GM12891 (cell line): ENCODE measurements at regions not wholly inside any gene's neighbourhood (a gene's known extent, or its start where the extent isn't known, plus 50 kb on each side); places are given as distances from the start of the nearest gene placed in this dataset.

Experiments used
- DNase-seq: peaks from one replicate; pipeline ENCODE4 v3.0.0; 2011; ENCODE audit warnings: low spot score; ENCODE audit not compliant: insufficient read length
- FAIRE-seq: peaks from 2 replicates; lab custom pipeline; 2011; peaks lifted over from hg19 to GRCh38; lab: Jason Lieb, UNC
- PAX5 ChIP-seq: IDR thresholded peaks from 2 replicates; pipeline ENCODE4 v1.6.1; 2011; ENCODE audit warnings: low read length, moderate library complexity, mild to moderate bottlenecking; ENCODE audit not compliant: insufficient read depth, severe bottlenecking
- POLR2A ChIP-seq: IDR thresholded peaks from 2 replicates; pipeline ENCODE4 v1.6.1; 2011; ENCODE audit warnings: low read depth, low read length, control low read depth
- POLR2AphosphoS5 ChIP-seq: IDR thresholded peaks from 2 replicates; pipeline ENCODE4 v1.6.1; 2011; ENCODE audit warnings: low read depth, low read length, control low read depth
- POU2F2 ChIP-seq: IDR thresholded peaks from 2 replicates; pipeline ENCODE4 v1.6.1; 2011; ENCODE audit warnings: low read depth, mild to moderate bottlenecking, control low read depth, low read length, moderate library complexity
- SPI1 ChIP-seq: IDR thresholded peaks from 2 replicates; pipeline ENCODE4 v1.6.1; 2011; ENCODE audit warnings: low read depth, low read length, control low read depth
- TAF1 ChIP-seq: IDR thresholded peaks from 2 replicates; pipeline ENCODE4 v1.6.1; 2011; ENCODE audit warnings: low read depth, low read length, control low read depth

DNA sequence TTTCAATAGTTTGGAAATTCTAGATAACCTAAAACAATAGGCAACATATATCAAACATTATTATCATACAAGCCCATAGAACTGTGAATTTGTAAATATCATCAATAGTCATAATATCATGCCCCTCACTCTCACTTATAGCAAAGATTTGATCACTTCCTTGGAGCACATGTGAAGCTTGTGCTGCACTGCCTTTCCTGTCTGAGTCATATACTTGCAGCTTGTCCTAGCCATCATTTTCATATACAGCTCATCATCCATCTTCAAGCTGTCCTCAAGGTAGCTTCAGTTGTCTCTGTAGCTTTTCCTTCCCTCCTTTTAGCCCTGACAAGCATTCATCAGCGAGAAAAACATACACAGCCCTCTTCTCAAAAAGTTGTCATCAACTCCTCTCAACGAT is 746.5 kb upstream of the FOXG1 start:
- DNase-seq, result no peak
- TF ChIP-seq TAF1, result no peak
- no peak for TF ChIP-seq POU2F2
- no peak for TF ChIP-seq POLR2A
- no peak for TF ChIP-seq PAX5
- TF ChIP-seq SPI1, result no peak
- no peak for FAIRE-seq

DNA sequence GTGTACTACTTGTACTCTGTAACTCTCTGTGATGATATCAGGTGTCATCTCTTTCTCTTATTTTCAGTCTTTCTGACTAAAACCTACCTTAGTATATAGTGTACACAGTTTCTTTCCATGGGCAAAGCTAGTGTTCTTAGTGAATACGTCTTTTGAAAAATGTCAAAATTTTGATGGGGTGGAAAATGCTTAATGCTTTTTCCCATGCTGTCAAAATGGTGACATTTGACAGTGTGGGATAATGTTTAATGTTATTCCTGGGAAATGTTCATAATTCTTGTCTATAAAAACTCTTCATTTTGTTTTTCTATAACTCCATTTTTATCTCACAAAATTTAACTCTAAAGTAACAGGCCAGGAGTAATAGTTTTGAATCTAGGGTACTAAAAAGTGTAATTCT is 742.7 kb upstream of the FOXG1 start:
- TF ChIP-seq PAX5, result no peak
- DNase-seq, result no peak
- FAIRE-seq, result no peak

DNA sequence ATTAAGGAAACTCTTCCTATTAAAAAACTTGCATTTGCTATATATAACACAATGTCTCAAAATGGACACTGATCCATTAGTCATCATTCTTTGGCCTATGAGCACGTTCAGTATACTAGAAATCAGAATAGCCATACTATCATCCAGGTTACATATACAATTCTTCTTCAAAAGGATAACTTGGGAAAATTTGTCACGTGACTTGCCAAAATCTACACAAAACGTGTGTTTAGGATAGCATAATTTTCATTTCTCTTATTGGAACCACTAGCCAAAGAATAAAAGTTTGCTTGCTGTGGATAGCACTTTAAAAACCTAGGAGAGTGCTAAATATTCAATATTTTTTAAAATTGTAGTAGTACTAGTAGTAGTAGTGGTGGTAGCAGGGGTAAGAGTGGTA is 714.3 kb upstream of the FOXG1 start:
- FAIRE-seq, result no peak
- TF ChIP-seq POLR2A (no peak), SPI1 (no peak), POLR2AphosphoS5 (no peak), TAF1 (no peak), PAX5 (no peak), POU2F2 (no peak)
- no peak for DNase-seq

DNA sequence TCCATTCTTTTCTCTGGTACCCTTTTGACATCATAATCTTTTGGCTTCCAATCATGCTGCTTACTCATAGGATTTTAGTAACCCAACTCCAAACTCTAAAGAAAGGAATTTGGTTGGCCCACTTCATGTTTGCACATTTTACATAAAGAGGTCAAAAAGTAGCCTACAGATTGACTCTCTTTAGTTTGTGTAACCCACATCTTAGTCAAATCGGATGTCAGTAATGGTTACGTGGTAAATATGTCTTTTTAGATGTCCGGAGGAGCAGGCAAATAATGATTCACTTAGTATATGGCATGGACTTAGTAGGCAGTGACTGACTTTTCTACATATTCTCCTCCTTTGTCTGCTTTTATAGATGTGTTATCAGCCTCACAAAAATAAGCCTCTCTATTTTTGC is 711.6 kb upstream of the FOXG1 start:
- no peak for FAIRE-seq

DNA sequence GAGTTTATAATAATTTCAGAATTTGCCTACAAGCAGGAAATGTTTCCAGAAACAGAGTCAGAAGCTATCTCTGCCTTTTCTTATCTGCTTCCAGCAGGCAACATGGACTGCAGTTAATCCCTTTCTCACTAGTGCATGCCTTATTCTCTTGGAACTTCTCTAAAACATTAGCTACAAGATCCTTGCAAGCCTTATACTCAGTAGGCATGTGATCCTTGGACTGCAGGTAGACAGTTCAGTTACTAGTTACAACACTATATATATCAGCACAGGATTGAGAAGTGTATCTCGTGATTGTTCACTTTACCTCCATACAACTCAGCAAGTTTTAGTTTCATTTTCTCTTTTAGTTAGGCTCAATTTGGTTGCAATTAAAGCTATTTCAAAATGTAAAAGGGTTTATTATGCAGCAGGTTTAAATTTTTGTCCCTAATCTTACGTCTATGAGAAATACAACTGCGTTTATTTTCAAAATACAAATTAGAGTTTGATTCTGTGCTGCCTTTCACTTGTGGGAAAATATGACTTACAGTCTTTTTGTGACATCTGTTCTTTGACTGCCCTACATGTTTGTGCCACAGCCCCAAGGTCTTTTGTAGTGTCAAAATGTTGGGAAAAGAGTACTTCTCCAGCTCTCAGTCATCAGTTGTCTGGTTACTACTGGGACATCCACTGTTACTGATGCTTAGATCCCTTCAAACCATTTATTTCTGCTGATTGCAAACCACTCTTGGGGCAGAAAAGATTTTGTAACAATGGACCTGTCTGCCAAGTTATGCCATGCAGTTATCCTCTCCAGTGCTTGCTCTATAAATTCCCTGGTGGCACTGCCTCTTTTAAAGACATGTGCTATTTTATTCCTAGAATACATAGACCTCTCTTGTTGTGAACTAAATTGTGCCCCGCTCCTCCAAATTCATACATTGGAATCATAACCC is 709.0 kb upstream of the FOXG1 start:
- TF ChIP-seq POU2F2, result no peak
- TF ChIP-seq PAX5, result no peak
- no peak for TF ChIP-seq SPI1
- no peak for TF ChIP-seq POLR2AphosphoS5
- no peak for TF ChIP-seq TAF1
- TF ChIP-seq POLR2A, result no peak
- FAIRE-seq, result no peak
- DNase-seq, result no peak

More for the DNA sequence above, 711.6 kb upstream of the FOXG1 start:
- no peak for DNase-seq
- TF ChIP-seq TAF1 (no peak), SPI1 (no peak), PAX5 (no peak)

DNA sequence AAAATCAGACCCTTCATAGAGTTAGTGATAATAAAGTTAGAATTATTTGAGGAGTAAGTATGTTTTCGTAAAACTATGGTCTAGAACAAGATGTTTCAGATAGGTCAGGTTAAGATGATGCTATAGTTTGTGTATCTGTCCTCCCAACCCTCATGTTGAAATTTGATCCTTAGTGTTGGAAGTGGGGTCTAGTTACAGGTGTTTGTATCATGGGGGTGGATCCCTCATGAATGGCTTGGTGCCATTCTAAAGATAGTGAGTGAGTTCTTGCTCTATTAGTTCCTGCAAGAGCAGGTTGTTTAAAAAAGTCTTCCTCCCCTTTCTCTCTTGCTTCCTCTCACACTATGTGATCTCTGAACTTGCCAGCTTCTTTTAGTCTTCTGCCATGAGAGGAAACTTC is 707.3 kb upstream of the FOXG1 start:
- no peak for FAIRE-seq
- DNase-seq, result no peak
- TF ChIP-seq SPI1 (no peak), TAF1 (no peak), POU2F2 (no peak), POLR2AphosphoS5 (no peak), POLR2A (no peak)

DNA sequence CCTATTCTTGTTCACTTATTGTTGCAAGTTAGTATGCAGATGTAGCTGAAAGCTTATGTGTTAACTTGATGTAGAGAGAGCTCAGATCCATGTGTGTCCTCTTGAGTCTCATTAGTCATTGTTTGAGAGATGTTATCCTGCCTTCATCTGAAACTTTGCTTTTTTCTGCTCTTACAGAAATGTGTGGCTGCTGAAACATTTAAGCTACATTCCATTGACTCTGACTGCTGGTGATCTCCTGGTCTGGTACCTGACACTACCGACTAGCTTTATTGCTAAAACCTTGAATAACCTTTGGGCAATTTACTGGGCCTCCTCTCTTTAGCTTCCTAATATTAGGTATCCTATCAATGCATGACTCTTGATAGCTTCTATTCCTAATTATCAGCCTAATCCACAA is 705.6 kb upstream of the FOXG1 start:
- TF ChIP-seq POLR2AphosphoS5 (no peak), TAF1 (no peak), POLR2A (no peak), SPI1 (no peak), PAX5 (no peak), POU2F2 (no peak)
- no peak for DNase-seq
- FAIRE-seq, result no peak

DNA sequence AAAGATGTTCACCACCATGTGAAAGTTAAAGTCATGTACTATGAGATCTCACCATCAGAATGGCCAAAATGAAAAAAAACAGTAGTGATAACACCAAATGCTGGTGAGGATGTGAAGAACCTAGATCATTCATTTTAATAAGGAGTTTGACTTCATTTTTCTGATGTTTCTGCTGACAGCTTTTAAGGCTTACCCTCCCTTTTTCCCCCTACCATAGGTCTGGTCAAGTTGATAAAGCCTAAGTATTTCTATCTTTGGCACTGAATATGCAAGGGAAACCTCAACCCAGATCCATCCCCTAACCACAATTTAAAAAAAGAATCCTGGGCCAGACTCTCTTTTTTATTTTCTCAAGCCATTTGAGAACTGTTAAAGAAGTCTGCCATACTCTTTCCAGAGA is 689.6 kb upstream of the FOXG1 start:
- no peak for DNase-seq
- FAIRE-seq, result no peak
- TF ChIP-seq SPI1, result no peak
- no peak for TF ChIP-seq PAX5
- no peak for TF ChIP-seq POLR2A
- no peak for TF ChIP-seq POLR2AphosphoS5
- TF ChIP-seq TAF1, result no peak
- no peak for TF ChIP-seq POU2F2

DNA sequence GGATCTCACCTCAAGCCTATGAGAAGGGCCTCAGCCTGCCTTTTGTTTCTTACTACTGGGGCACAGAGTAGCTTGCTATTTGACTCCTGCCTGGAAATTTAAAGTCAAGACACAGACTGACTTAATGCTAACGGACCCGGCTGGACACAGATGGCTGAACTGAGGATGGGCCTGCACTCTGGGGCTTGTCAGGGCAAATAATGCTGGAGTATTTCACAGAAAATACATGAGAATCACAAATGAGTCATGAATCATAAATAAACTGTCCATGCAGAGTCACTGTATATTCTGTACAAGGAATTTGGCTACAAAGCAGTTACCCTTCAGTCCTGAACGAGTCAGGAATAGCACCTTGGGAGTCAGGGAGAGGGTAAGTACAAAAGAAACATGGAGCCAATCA is 683.2 kb upstream of the FOXG1 start:
- TF ChIP-seq TAF1 (no peak), SPI1 (no peak)
- FAIRE-seq (no peak), DNase-seq (no peak)

DNA sequence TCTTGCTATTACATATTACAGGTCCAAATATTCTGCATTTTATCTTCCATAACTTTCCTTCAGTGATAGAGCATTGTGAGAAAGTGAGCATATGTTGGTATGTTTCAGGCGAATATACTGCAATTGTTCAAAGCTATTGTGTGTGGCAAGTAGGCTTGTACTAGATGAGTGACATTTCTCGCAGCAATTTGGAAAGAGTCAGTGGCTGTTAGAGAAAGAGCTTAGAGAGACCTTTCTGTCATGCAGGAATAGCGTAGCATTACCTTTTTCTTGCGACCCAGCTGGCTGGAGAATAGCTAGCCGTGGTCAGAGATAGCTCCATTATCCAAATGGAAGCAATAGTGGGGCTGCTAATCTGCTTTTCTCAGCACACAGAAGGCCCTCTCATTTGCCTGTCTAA is 678.5 kb upstream of the FOXG1 start:
- DNase-seq, result no peak
- FAIRE-seq, result no peak
- TF ChIP-seq POU2F2, result no peak

DNA sequence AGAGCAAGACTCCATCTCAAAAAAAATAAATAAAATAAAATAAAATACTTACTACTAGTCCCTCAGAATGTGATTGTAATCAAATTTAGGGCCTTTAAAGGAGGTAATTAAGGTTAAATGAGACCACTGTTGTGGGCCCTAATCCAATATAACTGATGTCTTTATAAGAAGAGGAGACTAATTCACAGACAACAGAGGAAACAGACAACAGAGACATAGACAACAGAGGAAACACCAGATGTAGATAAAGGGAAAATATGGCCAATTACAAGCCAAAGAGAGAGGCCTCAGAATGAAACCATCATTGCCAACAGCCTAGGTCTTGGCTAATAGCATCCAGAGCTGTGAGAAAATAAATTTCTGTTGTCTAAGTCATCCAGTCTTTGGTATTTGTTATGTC is 669.0 kb upstream of the FOXG1 start:
- TF ChIP-seq POU2F2, result no peak
- no peak for FAIRE-seq

More for the DNA sequence above, 669.0 kb upstream of the FOXG1 start:
- no peak for DNase-seq
